Progenitor cell of endocrine pancreas (in vitro differentiated cells): ENCODE measurements at regions not wholly inside any gene's neighbourhood (a gene's known extent, or its start where the extent isn't known, plus 50 kb on each side); places are given as distances from the start of the nearest gene placed in this dataset.

Experiments used
- DNase-seq: peaks from one replicate; pipeline ENCODE4 v3.0.0; 2021; ENCODE audit warnings: low spot score; ENCODE audit not compliant: unreplicated experiment
- H3K27ac Mint-ChIP-seq: 2 replicates; pipeline ENCODE4 v1.8.0; 2021; ENCODE audit warnings: mild to moderate bottlenecking, moderate library complexity, mixed read lengths
- H3K27me3 Mint-ChIP-seq: 2 replicates; pipeline ENCODE4 v1.8.0; 2021; ENCODE audit warnings: mixed read lengths
- H3K36me3 Mint-ChIP-seq: 2 replicates; pipeline ENCODE4 v1.8.0; 2022; ENCODE audit warnings: mixed read lengths; ENCODE audit not compliant: insufficient read depth
- H3K4me1 Mint-ChIP-seq: 2 replicates; pipeline ENCODE4 v1.8.0; 2021; ENCODE audit warnings: low read depth, mixed read lengths
- H3K4me3 Mint-ChIP-seq: 2 replicates; pipeline ENCODE4 v1.8.0; 2021; ENCODE audit warnings: low read depth, mild to moderate bottlenecking, moderate library complexity, mixed read lengths
- H3K9me3 Mint-ChIP-seq: 2 replicates; pipeline ENCODE4 v1.8.0; 2021; ENCODE audit warnings: low read depth, mixed read lengths
- CTCF ChIP-seq: fragments of 200-600 bp; sonication (generic); IDR thresholded peaks from one replicate; pipeline ENCODE4 v1.5.0; 2021; ENCODE audit warnings: antibody characterized with exemption, mild to moderate bottlenecking; ENCODE audit not compliant: unreplicated experiment

DNA sequence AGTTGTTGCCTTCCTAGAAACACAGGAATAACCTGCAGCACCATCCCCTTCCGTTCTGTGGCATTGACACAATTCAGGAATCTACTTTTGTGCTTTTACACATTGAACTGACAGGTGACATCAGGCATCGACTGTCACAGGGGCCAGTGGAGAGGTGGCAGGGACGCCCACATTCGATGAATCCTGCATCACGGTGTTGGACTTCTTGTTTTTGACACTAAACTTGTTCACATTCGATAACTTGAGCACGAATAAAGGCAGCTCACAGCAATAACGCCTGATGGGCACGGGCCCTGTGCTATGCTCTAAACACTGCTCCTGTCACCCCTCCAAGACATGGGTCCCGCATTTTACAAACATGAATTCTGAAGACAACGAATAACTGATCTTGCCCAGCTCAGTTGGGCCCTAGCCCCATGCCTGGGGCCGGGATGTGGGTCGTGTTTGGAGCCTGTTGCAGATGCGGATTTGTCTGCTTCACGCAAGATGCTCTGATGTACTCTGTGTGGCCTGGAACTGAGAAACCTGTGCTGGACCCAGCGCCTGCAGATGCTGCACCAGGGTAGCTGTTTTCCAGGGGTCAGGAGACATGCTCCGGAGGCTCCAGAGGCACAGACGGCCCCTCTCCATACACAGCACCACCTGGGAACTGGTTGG is 75.7 kb downstream of the TTLL2 start:
- no peak overlapping the region for H3K4me3 Mint-ChIP-seq
- peaks cover 14% of the 10 kb centered on the region for H3K27me3 Mint-ChIP-seq
- H3K9me3 Mint-ChIP-seq: no peaks in the 10 kb centered on the region
- peaks cover 30% of the 10 kb centered on the region for H3K4me1 Mint-ChIP-seq
- H3K27ac Mint-ChIP-seq: no peak overlapping the region
- TF ChIP-seq CTCF: no peak
- DNase-seq: no peak
- no peaks in the 10 kb centered on the region for H3K36me3 Mint-ChIP-seq

DNA sequence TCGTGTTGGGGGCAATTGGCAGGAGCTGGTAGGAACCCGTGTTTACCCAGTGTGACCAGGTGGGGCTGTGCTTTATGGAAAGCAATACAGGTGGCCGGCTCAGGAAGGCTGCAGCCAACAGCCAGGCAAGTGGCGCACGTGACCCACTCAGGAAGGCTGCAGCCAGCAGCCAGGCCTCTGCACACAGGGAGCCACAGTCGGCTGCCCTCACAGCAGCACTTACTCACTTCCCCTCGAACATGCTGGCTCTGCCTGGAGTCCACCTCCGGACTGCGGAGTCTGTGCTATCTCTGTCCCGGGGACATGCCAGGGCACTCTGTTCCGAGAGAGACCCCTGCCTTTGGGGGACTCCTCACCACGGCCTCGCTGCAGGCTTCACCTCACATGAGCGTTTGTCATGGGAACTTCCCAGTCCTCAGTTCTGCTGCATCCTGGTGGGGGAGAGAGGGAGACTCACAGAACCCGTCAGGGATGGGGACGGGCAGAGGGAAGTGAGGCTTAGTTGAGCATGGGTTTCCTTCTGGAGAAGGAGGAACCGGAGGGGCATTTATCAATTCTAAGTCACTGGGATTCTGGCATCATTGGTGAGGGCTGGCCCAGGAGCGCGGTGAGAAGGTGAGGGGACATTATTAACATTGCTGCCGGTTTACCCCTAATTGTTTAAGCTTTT is 76.8 kb downstream of the TTLL2 start:
- Mint-ChIP-seq H3K9me3 (no peaks in the 10 kb centered on the region), H3K27me3 (peaks cover 19% of the 10 kb centered on the region), H3K36me3 (no peaks in the 10 kb centered on the region), H3K4me1 (peaks cover 22% of the 10 kb centered on the region), H3K4me3 (no peak overlapping the region), H3K27ac (peak overlapping the region; percentile 54)
- DNase-seq: no peak
- TF ChIP-seq CTCF: no peak

GRCh38 chr6:167402195-167402686 is 77.4 kb downstream of the TTLL2 start:
- H3K4me3 Mint-ChIP-seq: no peak overlapping the region
- H3K9me3 Mint-ChIP-seq: no peaks in the 10 kb centered on the region
- peaks cover 18% of the 10 kb centered on the region for H3K4me1 Mint-ChIP-seq
- H3K36me3 Mint-ChIP-seq: no peaks in the 10 kb centered on the region
- H3K27me3 Mint-ChIP-seq: peaks cover 19% of the 10 kb centered on the region
- no peak for DNase-seq
- H3K27ac Mint-ChIP-seq: no peak overlapping the region
- no peak for TF ChIP-seq CTCF

- Mint-ChIP-seq H3K4me1 (peaks cover 14% of the 10 kb centered on the region), H3K4me3 (no peak overlapping the region), H3K27me3 (peaks cover 19% of the 10 kb centered on the region)
These were observed 78.5 kb downstream of the TTLL2 start for GRCh38 chr6:167403427-167403826.

More at GRCh38 chr6:167403427-167403826, 78.5 kb downstream of the TTLL2 start:
- no peak for TF ChIP-seq CTCF
- Mint-ChIP-seq H3K27ac (no peak overlapping the region), H3K9me3 (no peaks in the 10 kb centered on the region), H3K36me3 (no peaks in the 10 kb centered on the region)
- no peak for DNase-seq
